PFSK-1 (cell line): ENCODE measurements at regions not wholly inside any gene's neighbourhood (a gene's known extent, or its start where the extent isn't known, plus 50 kb on each side); places are given as distances from the start of the nearest gene placed in this dataset.

Experiments used
- FOXP2 ChIP-seq: optimal IDR thresholded peaks from 2 replicates; pipeline ENCODE3; 2011; ENCODE audit warnings: borderline replicate concordance, control low read depth, inconsistent platforms; ENCODE audit not compliant: insufficient read depth; ENCODE audit errors: extremely low read length, extremely low read depth
- POLR2AphosphoS5 ChIP-seq: IDR thresholded peaks from 2 replicates; pipeline ENCODE4 v1.6.1; 2012; ENCODE audit warnings: low read depth, mild to moderate bottlenecking, control low read depth, low read length, moderate library complexity
- REST ChIP-seq, 2 experiments: IDR thresholded peaks; 2 replicates each; pipeline versions ENCODE4 v1.6.1 to v1.8.0; 2011 to 2012; ENCODE audit warnings: low read depth in 2 of 2, low read length in 2 of 2, control low read depth in 1 of 2, inconsistent platforms in 1 of 2, mild to moderate bottlenecking in 1 of 2, moderate library complexity in 1 of 2; ENCODE audit not compliant: insufficient read depth in 1 of 2
- SIN3A ChIP-seq: IDR thresholded peaks from 2 replicates; pipeline ENCODE4 v1.6.1; 2012; ENCODE audit warnings: mild to moderate bottlenecking, low read length, moderate library complexity, borderline replicate concordance; ENCODE audit not compliant: insufficient read depth
- TAF1 ChIP-seq: IDR thresholded peaks from 2 replicates; pipeline ENCODE4 v1.6.1; 2012; ENCODE audit warnings: low read length, control low read depth, borderline replicate concordance; ENCODE audit not compliant: insufficient read depth

GRCh38 chr4:27717431-27717755 is 856.8 kb downstream of the STIM2 start:
- TF ChIP-seq FOXP2 (no peak), SIN3A (no peak), POLR2AphosphoS5 (no peak), REST (IDR thresholded peaks at IDR 0.05; ENCODE audit: insufficient read depth in 1 of 2, low read depth in 2 of 2, low read length in 2 of 2) (no peak), TAF1 (no peak)

GRCh38 chr4:27720010-27720766 is 859.5 kb downstream of the STIM2 start:
- no peak for TF ChIP-seq POLR2AphosphoS5

GRCh38 chr4:27721193-27721592 is 860.6 kb downstream of the STIM2 start:
- TF ChIP-seq SIN3A = no peak
- no peak for TF ChIP-seq FOXP2
- TF ChIP-seq POLR2AphosphoS5 = no peak

- TF ChIP-seq SIN3A (no peak), FOXP2 (no peak), REST (IDR thresholded peaks at IDR 0.05; ENCODE audit: insufficient read depth in 1 of 2, low read depth in 2 of 2, low read length in 2 of 2) (no peak), TAF1 (no peak), POLR2AphosphoS5 (no peak)
Measured at GRCh38 chr4:27728892-27729291, 868.3 kb downstream of the STIM2 start.

- TF ChIP-seq POLR2AphosphoS5 = no peak
- TF ChIP-seq SIN3A = no peak
- TF ChIP-seq REST (IDR thresholded peaks at IDR 0.05; ENCODE audit: insufficient read depth in 1 of 2, low read depth in 2 of 2, low read length in 2 of 2) = no peak
- no peak for TF ChIP-seq FOXP2
- no peak for TF ChIP-seq TAF1
Measured at GRCh38 chr4:27742816-27743215, 882.2 kb downstream of the STIM2 start.

GRCh38 chr4:27759611-27760575 is 899.3 kb downstream of the STIM2 start:
- TF ChIP-seq REST (IDR thresholded peaks at IDR 0.05; ENCODE audit: insufficient read depth in 1 of 2, low read depth in 2 of 2, low read length in 2 of 2) (no peak), POLR2AphosphoS5 (no peak), TAF1 (no peak), SIN3A (no peak), FOXP2 (no peak)
